HepG2 (cell line): ENCODE measurements at regions not wholly inside any gene's neighbourhood (a gene's known extent, or its start where the extent isn't known, plus 50 kb on each side); places are given as distances from the start of the nearest gene placed in this dataset.

Source experiments
- ATAC-seq: fragments of 200-7000 bp; cut with Tn5 transposase; 3 replicates; pipeline ENCODE4 v1.9.1; 2020; ENCODE audit warnings: mild to moderate bottlenecking, moderate library complexity
- BruUV-seq: library from RNA; stranded (reverse); fragments of 400-500 nt; replicated peaks from 2 replicates; lab custom pipeline; 2021; lab: Mats Ljungman, UMichigan
- CTCF ChIA-PET: fragments of 300-600 bp; formaldehyde crosslinking; extraction: SDS; loops from one replicate; lab custom pipeline; 2021; ENCODE audit warnings: low total read pairs, inconsistent platforms, low intra/inter-chr PET ratio; lab: Yijun Ruan, JAX
- POLR2A ChIA-PET: fragments of 350-600 bp; sonication (Branson Sonifier 250); formaldehyde crosslinking; loops from one replicate; lab custom pipeline; 2020; ENCODE audit warnings: antibody characterized with exemption, inconsistent platforms; lab: Yijun Ruan, JAX
- DNase-seq: peaks from one replicate; pipeline ENCODE4 v3.0.0-alpha.2; 2015; ENCODE audit warnings: low spot score
- FAIRE-seq: peaks from 3 replicates; lab custom pipeline; 2011; peaks lifted over from hg19 to GRCh38; lab: Jason Lieb, UNC
- H2AFZ ChIP-seq: one replicate; pipeline ENCODE4 v1.6.1; 2011; ENCODE audit warnings: low read length, inconsistent platforms
- H3K27ac ChIP-seq: fragments of 300-600 bp; 3 replicates; pipeline ENCODE4 v1.8.0; 2011; ENCODE audit warnings: mixed run types, mild to moderate bottlenecking, mixed read lengths, low read length, inconsistent platforms; ENCODE audit not compliant: insufficient read depth; ENCODE audit errors: extremely low read length
- H3K27me3 ChIP-seq, 2 experiments: fragments of 200-600 bp in 1 of 2; 2 replicates in 1 of 2; 3 replicates in 1 of 2; pipeline versions ENCODE4 v1.6.0 to v1.8.0; 2011; ENCODE audit warnings: low read length in 2 of 2, mild to moderate bottlenecking in 2 of 2, moderate library complexity in 2 of 2, inconsistent platforms in 1 of 2; ENCODE audit not compliant: insufficient read depth in 2 of 2, control insufficient read depth in 1 of 2
- H3K36me3 ChIP-seq, 2 experiments: fragments of 200-600 bp in 1 of 2; replicated peaks in 1 of 2; 2 replicates in 1 of 2; 3 replicates in 1 of 2; pipeline versions ENCODE4 v1.5.1 to v1.8.0; 2011; ENCODE audit warnings: low read length in 2 of 2, inconsistent platforms in 1 of 2; ENCODE audit not compliant: insufficient read depth in 2 of 2, control insufficient read depth in 1 of 2
- H3K4me1 ChIP-seq: 2 replicates; pipeline ENCODE4 v1.5.1; 2012; ENCODE audit warnings: low read length, inconsistent platforms; ENCODE audit not compliant: insufficient read depth
- H3K4me2 ChIP-seq: 2 replicates; pipeline ENCODE4 v1.6.0; 2011; ENCODE audit warnings: low read depth, low read length, inconsistent platforms
- H3K4me3 ChIP-seq, 3 experiments: fragments of 200-600 bp in 1 of 3; sonication (generic), shearing (Covaris generic) in 1 of 3; replicated peaks in 1 of 3; 2 replicates each; pipeline ENCODE4 v1.5.1; 2011 to 2016; ENCODE audit warnings: low read length in 3 of 3, inconsistent platforms in 2 of 3, low read depth in 2 of 3, mild to moderate bottlenecking in 2 of 3, control low read depth in 1 of 3, mixed read lengths in 1 of 3; ENCODE audit not compliant: insufficient read depth in 1 of 3
- H3K79me2 ChIP-seq: one replicate; pipeline ENCODE4 v1.6.1; 2011; ENCODE audit warnings: low read length, inconsistent platforms; ENCODE audit not compliant: insufficient read depth
- H3K9ac ChIP-seq: 2 replicates; pipeline ENCODE4 v1.6.0; 2011; ENCODE audit warnings: mild to moderate bottlenecking, low read depth, low read length, inconsistent platforms; ENCODE audit not compliant: insufficient read depth
- H3K9me3 ChIP-seq: 2 replicates; pipeline ENCODE4 v1.5.1; 2012; ENCODE audit warnings: mild to moderate bottlenecking, low read length
- H4K20me1 ChIP-seq: 2 replicates; pipeline ENCODE4 v1.6.0; 2011; ENCODE audit warnings: inconsistent platforms, mild to moderate bottlenecking, low read length, moderate library complexity; ENCODE audit not compliant: insufficient read depth
- DMTF1 ChIP-seq: sonication (generic); formaldehyde crosslinking; IDR thresholded peaks from 2 replicates; pipeline ENCODE4 v1.4.0; 2020; ENCODE audit warnings: mild to moderate bottlenecking, missing genetic modification reagents
- MAFF ChIP-seq: IDR thresholded peaks from 2 replicates; pipeline ENCODE4 v1.6.1; 2011; ENCODE audit warnings: low read depth, low read length, improper control_type of control experiment
- NFE2 ChIP-seq: sonication (generic); formaldehyde crosslinking; IDR thresholded peaks from 2 replicates; pipeline ENCODE4 v1.4.0; 2020; ENCODE audit warnings: missing genetic modification reagents
- NR2F1 ChIP-seq, 2 experiments: fragments of 450-650 bp in 1 of 2; formaldehyde crosslinking in 1 of 2; IDR thresholded peaks; 2 replicates each; pipeline versions ENCODE4 v1.5.0 to v1.6.1; 2016 to 2020; ENCODE audit warnings: mild to moderate bottlenecking in 1 of 2, missing compliant biosample characterization in 1 of 2, missing genetic modification reagents in 1 of 2, moderate library complexity in 1 of 2
- NR3C1 ChIP-seq: sonication (generic); formaldehyde crosslinking; IDR thresholded peaks from 2 replicates; pipeline ENCODE4 v1.4.0; 2020; ENCODE audit warnings: missing genetic modification reagents
- PBX2 ChIP-seq: IDR thresholded peaks from 2 replicates; pipeline ENCODE4 v1.6.1; 2016; ENCODE audit warnings: control low read depth
- RELA ChIP-seq: sonication (generic); formaldehyde crosslinking; IDR thresholded peaks from 2 replicates; pipeline ENCODE4 v1.4.0; 2020; ENCODE audit warnings: missing genetic modification reagents
- SMAD3 ChIP-seq: sonication (generic); formaldehyde crosslinking; IDR thresholded peaks from 2 replicates; pipeline ENCODE4 v1.4.0; 2020; ENCODE audit warnings: missing genetic modification reagents
- ZBTB42 ChIP-seq: sonication (generic); formaldehyde crosslinking; IDR thresholded peaks from 2 replicates; pipeline ENCODE4 v1.5.0; 2020; ENCODE audit warnings: mild to moderate bottlenecking, missing genetic modification reagents
- ZNF460 ChIP-seq: sonication (generic); formaldehyde crosslinking; IDR thresholded peaks from 2 replicates; pipeline ENCODE4 v1.5.1; 2020; ENCODE audit warnings: missing genetic modification reagents, mild to moderate bottlenecking, borderline replicate concordance
- ZNF576 ChIP-seq: sonication (generic); formaldehyde crosslinking; IDR thresholded peaks from 2 replicates; pipeline ENCODE4 v1.4.0; 2020; ENCODE audit warnings: mild to moderate bottlenecking, missing genetic modification reagents
- ZNF687 ChIP-seq: sonication (generic); formaldehyde crosslinking; IDR thresholded peaks from 2 replicates; pipeline ENCODE4 v1.5.1; 2020; ENCODE audit warnings: mild to moderate bottlenecking, missing genetic modification reagents, moderate library complexity
- WGBS: methylation state at CpG from one replicate; pipeline ENCODE4 v1.1.6; 2017; ENCODE audit warnings: low lambda C conversion rate; 5-methylcytosine and 5-hydroxymethylcytosine counted together
- in situ Hi-C: cut with HindIII; loops from 2 replicates; pipeline ENCODE4 v1.10.0; 2017; ENCODE audit warnings: low pct_unique_long_range_greater_than_20kb; ENCODE audit not compliant: extremely low pct_ligation_motif_present
- intact Hi-C: fragments of 100-400 bp; cut with micrococcal nuclease; formaldehyde crosslinking; loops from one replicate; pipeline ENCODE4 v1.10.0; 2022; ENCODE audit not compliant: unreplicated experiment

GRCh38 chr5:3304346-3304745 is 291.3 kb upstream of the IRX1 start:
- in situ Hi-C loops: no loop called here
- Histone ChIP-seq H3K27me3 (peaks cover 0 to 33% of the 10 kb centered on the region in 2 experiments; a peak in 3 of 5 replicates), H3K4me3 (no peak overlapping the region), H3K4me2 (no peak overlapping the region), H3K9ac (no peak overlapping the region), H3K27ac (no peak overlapping the region), H3K4me1 (no peaks in the 10 kb centered on the region), H2AFZ (no peak overlapping the region), H3K36me3 (no peaks in the 10 kb centered on the region), H3K9me3 (no peaks in the 10 kb centered on the region), H3K79me2 (no peaks in the 10 kb centered on the region), H4K20me1 (no peaks in the 10 kb centered on the region)
- CTCF ChIA-PET: no interaction called here
- TF ChIP-seq NR3C1 (no peak), ZBTB42 (no peak), NR2F1 (CRISPR knock-in tag; IDR thresholded peaks at IDR 0.05) (no peak), MAFF (no peak)
- FAIRE-seq: no peak
- no peak for ATAC-seq
- 10% methylated on average over 5 of the region's 10 CpGs for WGBS
- POLR2A ChIA-PET: no interaction called here
- no peak for DNase-seq
- intact Hi-C loops: no loop called here
- no TSS peak for BruUV-seq

GRCh38 chr5:3303777-3304176 is 291.9 kb upstream of the IRX1 start:
- H3K36me3 ChIP-seq: no peaks in the 10 kb centered on the region
- ChIA-PET POLR2A (no interaction called here), CTCF (no interaction called here)
- no peak overlapping the region for H3K27ac ChIP-seq
- no peak overlapping the region for H2AFZ ChIP-seq
- no peak overlapping the region for H3K9ac ChIP-seq
- no peaks in the 10 kb centered on the region for H3K79me2 ChIP-seq
- H4K20me1 ChIP-seq: no peaks in the 10 kb centered on the region
- DNase-seq (no peak), FAIRE-seq (no peak), ATAC-seq (no peak)
- no peaks in the 10 kb centered on the region for H3K4me1 ChIP-seq
- in situ Hi-C loops: no loop called here
- peaks cover 0 to 33% of the 10 kb centered on the region in 2 experiments; a peak in 3 of 5 replicates for H3K27me3 ChIP-seq
- H3K4me2 ChIP-seq: no peak overlapping the region
- H3K4me3 ChIP-seq: no peak overlapping the region
- 0% methylated on average over 3 of the region's 3 CpGs for WGBS
- intact Hi-C loops: no loop called here
- H3K9me3 ChIP-seq: no peaks in the 10 kb centered on the region
- no TSS peak for BruUV-seq
- TF ChIP-seq PBX2 (CRISPR knock-in tag) (no peak), ZNF460 (no peak), NFE2 (CRISPR knock-in tag) (no peak), ZNF576 (CRISPR knock-in tag) (no peak), RELA (CRISPR knock-in tag) (no peak), DMTF1 (no peak), SMAD3 (no peak), ZNF687 (no peak)
